ENCODE measurements at regions not wholly inside any gene's neighbourhood (a gene's known extent, or its start where the extent isn't known, plus 50 kb on each side); places are given as distances from the start of the nearest gene placed in this dataset.
"Not testable (repeated sequence)": the region's sequence is repeated elsewhere in the genome, so short reads cannot be mapped to it uniquely, and the experiment has no call there.

- no peak for DNase-seq (ENCODE audit: low spot score)
- no peak for TF ChIP-seq FOXA2 (IDR thresholded peaks at IDR 0.05)
- no peak for TF ChIP-seq GABPA (IDR thresholded peaks at IDR 0.05 in 1 of 2, conservative IDR thresholded peaks at IDR 0.05 in 1 of 2)
- TF ChIP-seq RAD21 (IDR thresholded peaks at IDR 0.05): no peak
- no peak for TF ChIP-seq RXRA (IDR thresholded peaks at IDR 0.05)
- no peak for TF ChIP-seq FOXA1 (IDR thresholded peaks at IDR 0.05)
- no peak for TF ChIP-seq TAF1 (conservative IDR thresholded peaks at IDR 0.05)
- no peak for TF ChIP-seq REST (IDR thresholded peaks at IDR 0.05)
- WGBS: 86% methylated on average over 15 of the region's 15 CpGs
- H3K4me3 ChIP-seq (ENCODE audit: low read depth in 1 of 3, low read length in 3 of 3): no peak overlapping the region
- H3K4me1 ChIP-seq (ENCODE audit: control insufficient read depth in 4 of 4, insufficient read depth in 4 of 4, low read length in 3 of 4): no peaks in the 10 kb centered on the region
- H3K27me3 ChIP-seq (ENCODE audit: control insufficient read depth in 4 of 4, insufficient read depth in 4 of 4, low read length in 3 of 4): no peaks in the 10 kb centered on the region
- H3K9ac ChIP-seq (ENCODE audit: low read depth in 1 of 2, low read length in 2 of 2): no peak overlapping the region
- no peak overlapping the region for H3K27ac ChIP-seq (ENCODE audit: low read depth in 1 of 2, low read length in 2 of 2)
- no peaks in the 10 kb centered on the region for H3K36me3 ChIP-seq (ENCODE audit: control insufficient read depth in 4 of 4, insufficient read depth in 3 of 4, low read depth in 1 of 4, low read length in 3 of 4)
- H3K9me3 ChIP-seq (ENCODE audit: control insufficient read depth in 4 of 4, low read length in 3 of 4): no peaks in the 10 kb centered on the region
Observed at GRCh38 chr12:124698211-124698997, 131.0 kb upstream of the NCOR2 start.

- H3K4me3 ChIP-seq (ENCODE audit: low read depth in 1 of 3, low read length in 3 of 3); H3K27me3 ChIP-seq (ENCODE audit: control insufficient read depth in 4 of 4, insufficient read depth in 4 of 4, low read length in 3 of 4); H3K9ac ChIP-seq (ENCODE audit: low read depth in 1 of 2, low read length in 2 of 2); DNase-seq (ENCODE audit: low spot score); H3K27ac ChIP-seq (ENCODE audit: low read depth in 1 of 2, low read length in 2 of 2); H3K4me1 ChIP-seq (ENCODE audit: control insufficient read depth in 4 of 4, insufficient read depth in 4 of 4, low read length in 3 of 4); H3K36me3 ChIP-seq (ENCODE audit: control insufficient read depth in 4 of 4, insufficient read depth in 3 of 4, low read depth in 1 of 4, low read length in 3 of 4); H3K9me3 ChIP-seq (ENCODE audit: control insufficient read depth in 4 of 4, low read length in 3 of 4): not testable (repeated sequence)
- 91% methylated on average over 11 of the region's 11 CpGs for whole genome bisulfite sequencing
Observed at GRCh38 chr12:124697722-124698121, 130.3 kb upstream of the NCOR2 start.

- Histone ChIP-seq H3K27ac (ENCODE audit: low read depth in 1 of 2, low read length in 2 of 2) (no peak overlapping the region), H3K4me1 (ENCODE audit: control insufficient read depth in 4 of 4, insufficient read depth in 4 of 4, low read length in 3 of 4) (no peaks in the 10 kb centered on the region), H3K9ac (ENCODE audit: low read depth in 1 of 2, low read length in 2 of 2) (no peak overlapping the region), H3K9me3 (ENCODE audit: control insufficient read depth in 4 of 4, low read length in 3 of 4) (no peaks in the 10 kb centered on the region), H3K36me3 (ENCODE audit: control insufficient read depth in 4 of 4, insufficient read depth in 3 of 4, low read depth in 1 of 4, low read length in 3 of 4) (no peaks in the 10 kb centered on the region), H3K4me3 (ENCODE audit: low read depth in 1 of 3, low read length in 3 of 3) (no peak overlapping the region), H3K27me3 (ENCODE audit: control insufficient read depth in 4 of 4, insufficient read depth in 4 of 4, low read length in 3 of 4) (no peaks in the 10 kb centered on the region)
- 60% methylated on average over 3 of the region's 3 CpGs for WGBS
- DNase-seq (ENCODE audit: low spot score): no peak
- TF ChIP-seq RXRA (IDR thresholded peaks at IDR 0.05) (no peak), TAF1 (conservative IDR thresholded peaks at IDR 0.05) (no peak), HNF4A (conservative IDR thresholded peaks at IDR 0.05) (no peak), CTCF (IDR thresholded peaks at IDR 0.05; ENCODE audit: low read depth, low read length, missing input control) (no peak), RAD21 (IDR thresholded peaks at IDR 0.05) (no peak), EGR1 (IDR thresholded peaks at IDR 0.05; ENCODE audit: low read depth in 2 of 2) (no peak), REST (IDR thresholded peaks at IDR 0.05) (no peak), SP1 (IDR thresholded peaks at IDR 0.05) (no peak), FOXA2 (IDR thresholded peaks at IDR 0.05) (no peak), HNF4G (IDR thresholded peaks at IDR 0.05) (no peak), NR2F2 (IDR thresholded peaks at IDR 0.05) (no peak), ZBTB33 (IDR thresholded peaks at IDR 0.05) (no peak), GABPA (IDR thresholded peaks at IDR 0.05 in 1 of 2, conservative IDR thresholded peaks at IDR 0.05 in 1 of 2) (no peak), FOXA1 (IDR thresholded peaks at IDR 0.05) (no peak)
Observed at GRCh38 chr12:124696693-124697476, 129.5 kb upstream of the NCOR2 start.

Measured in liver (tissue), 8 donors.